NCI-H187 treated with DMSO at 0.1 percent for 48 hours (cell line): ENCODE measurements at regions not wholly inside any gene's neighbourhood (a gene's known extent, or its start where the extent isn't known, plus 50 kb on each side); places are given as distances from the start of the nearest gene placed in this dataset.

Experiments
- DNase-seq: peaks from one replicate; lab custom pipeline; 2025; lab: John Stamatoyannopoulos, UW

DNA sequence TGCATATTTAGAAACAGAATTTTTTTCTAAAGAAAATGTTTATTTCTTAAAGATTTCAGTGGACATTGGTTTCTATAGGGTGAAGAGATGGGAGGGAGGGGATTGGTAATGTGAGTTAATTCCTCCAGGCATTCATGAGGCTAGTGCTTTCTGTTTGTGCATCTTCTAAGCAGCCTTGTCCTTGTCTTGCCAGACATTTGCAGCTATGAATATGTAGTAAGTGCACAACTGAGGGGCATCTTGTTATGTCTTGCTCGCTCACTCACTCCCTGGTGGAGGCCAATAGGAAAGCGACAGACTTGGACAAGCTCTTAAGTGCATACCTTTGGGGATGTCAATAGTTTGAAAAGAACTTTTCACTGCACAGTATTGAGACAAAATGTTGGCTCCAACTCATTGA is 92.5 kb upstream of the ATP10A start:
- DNase-seq: no peak

DNA sequence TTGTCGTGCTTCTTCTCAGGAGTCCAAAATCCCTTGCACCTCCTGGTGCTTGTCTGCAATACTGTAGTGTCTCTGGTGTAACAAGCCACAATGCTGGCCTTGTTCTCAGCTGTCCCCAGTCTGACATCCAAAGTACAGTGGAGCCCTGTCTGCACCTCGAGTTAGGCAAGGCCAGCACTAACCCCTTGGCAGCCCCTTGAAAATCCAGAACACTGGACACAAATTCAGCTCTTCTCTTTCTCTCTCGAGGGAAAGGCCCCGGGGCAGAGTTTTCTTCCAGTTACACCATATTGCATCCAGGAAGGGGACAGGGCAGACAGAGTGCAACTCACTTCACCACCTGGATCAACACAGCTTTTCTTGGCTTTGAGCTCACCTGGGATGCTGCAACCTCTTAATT is 91.3 kb upstream of the ATP10A start:
- DNase-seq: no peak

DNA sequence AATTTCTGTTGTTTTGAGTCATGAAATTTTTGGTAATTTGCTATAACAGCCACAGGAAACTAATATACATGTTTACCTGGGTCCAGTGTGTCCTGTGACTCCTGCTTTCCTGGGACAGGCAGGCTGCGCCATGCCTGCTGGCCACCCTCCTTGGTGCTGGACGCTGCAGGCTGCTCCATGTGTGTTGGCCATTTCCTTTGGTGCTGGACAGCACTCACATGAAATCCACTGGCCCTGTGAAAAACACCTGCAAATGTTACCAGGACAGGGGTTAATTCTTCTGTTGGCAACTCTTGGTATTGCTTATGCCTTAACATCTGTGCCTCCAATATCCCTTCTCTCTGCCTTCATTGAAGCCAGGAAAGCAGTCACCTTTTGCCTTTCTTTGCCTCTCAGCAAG is 86.9 kb upstream of the ATP10A start:
- no peak for DNase-seq

DNA sequence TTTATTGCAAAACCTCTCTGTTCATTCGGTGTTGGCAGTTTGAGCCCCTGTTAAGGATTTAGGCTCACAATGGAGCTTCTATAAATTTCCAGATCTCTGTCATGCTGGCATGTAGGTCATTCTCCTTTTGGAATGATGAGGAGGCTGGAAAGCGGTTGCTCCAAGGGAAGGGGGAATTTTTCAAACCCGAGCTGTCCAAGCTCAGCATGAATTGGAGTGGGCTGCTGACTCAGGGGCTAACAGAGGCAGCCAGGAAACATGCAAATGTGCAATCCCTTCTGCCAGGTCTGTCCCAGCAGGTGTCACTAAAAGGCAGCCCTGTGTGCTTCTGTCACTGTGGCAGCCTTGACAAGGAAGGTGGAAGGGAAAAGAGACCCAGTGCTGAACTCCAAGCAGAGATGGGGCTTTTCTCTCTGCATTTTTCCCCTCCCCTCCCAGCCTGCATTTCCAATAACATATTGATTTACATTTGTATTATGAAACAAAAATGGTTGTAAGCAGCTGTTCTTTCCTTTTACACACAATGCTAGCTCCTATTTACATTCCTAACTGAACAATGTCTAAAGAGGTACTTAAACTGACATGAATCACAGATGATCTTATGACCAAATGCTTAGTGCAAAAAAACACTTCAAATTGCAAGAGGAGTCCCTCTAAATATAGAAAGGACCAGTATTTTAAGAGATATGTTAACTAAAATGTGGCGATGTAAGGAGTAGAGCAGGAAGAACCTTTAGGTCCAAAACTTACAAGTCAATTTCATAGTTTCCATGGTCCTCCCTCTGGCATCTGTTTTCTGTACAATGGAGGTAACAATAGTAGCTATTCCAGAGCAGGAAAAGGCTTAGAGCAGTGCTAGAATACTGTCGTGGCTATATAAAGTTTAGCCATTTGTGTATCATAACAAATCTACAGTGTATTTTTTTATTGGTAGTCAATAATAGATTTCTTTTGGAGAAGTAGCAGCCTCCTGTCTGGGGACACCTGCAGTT is 84.5 kb upstream of the ATP10A start:
- DNase-seq: no peak

DNA sequence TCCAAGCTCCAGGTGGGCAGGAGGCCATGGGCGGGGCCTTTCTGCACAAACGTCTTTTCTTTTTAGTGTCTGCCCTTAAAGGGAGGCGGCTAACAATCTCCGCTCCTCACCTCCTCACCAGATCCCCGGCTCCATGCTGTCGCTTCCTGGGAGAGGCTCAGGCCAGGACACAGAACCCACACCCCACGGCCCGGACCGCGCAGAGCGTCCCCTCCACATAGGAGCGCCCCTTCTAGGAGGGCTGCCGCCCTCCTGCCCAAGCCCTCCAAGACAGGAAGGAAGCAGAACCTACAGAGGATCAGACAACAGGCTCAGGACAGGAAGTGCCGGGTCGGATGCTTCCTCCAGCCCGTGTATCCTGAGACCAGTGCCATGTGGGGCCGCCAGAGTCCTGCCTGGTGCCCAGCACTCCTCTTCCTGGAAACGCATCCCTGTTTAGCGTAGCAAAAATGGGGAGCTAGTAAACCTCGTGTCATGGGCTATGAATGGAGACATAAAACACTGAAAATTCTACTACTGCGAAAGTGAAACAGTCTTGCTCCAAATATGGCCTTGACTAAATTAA is 83.2 kb upstream of the ATP10A start:
- DNase-seq: no peak

DNA sequence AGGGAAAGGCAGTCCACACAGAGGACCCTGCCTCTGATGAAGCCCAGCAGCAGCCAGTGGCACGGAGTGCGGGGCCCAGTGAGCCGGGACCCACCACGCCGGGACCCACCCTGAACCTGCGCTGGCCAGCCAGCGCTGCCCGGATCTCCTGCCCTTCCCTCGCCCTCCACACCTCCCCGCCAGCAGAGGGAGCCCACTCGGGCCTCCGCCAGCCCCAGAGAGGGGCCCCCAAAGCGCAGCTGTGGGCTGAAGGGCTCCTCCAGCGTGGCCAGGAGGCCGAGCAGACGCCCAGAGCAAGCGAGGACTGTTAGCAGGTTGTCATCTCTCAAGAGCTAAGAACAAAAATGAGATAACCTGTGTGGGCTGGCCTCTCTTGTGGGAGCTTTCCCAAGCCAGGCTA is 81.3 kb upstream of the ATP10A start:
- no peak for DNase-seq

DNA sequence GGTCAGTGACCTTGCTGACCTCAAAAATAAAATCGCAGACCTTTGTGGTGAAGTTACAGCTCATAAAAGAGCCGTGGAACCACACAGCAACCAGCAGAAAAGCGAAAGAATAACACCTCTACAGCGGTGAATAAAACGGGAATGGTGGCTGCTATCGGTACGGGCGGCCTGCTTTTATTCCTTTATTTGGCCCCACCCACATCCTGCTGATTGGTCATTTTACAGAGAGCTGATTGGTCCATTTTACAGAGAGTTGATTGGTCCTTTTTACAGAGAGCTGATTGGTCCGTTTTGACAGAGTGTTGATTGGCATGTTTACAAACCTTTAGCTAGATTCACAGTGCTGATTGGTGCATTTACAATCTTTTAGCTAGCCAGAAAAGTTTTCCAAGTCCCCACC is 80.7 kb upstream of the ATP10A start:
- no peak for DNase-seq

DNA sequence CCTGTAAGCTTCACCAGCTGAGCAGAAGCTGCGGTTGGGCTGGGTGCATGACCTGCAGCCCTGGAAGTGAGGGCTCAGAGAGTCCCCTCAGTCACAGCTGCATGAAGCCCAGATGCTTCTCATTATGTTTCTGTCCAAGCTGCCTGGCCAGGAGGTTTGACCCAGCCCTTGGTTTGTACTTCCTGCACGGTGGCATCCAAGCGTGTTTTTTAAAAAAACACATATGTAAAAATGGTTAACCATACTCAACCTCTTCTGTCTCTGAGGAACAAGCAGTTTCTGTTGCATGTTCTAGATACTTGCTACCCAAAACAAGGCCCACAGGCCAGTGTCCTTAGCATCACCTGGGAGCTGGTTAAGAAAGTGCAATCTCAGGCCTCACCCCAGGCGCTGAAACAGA is 76.0 kb upstream of the ATP10A start:
- DNase-seq: no peak

DNA sequence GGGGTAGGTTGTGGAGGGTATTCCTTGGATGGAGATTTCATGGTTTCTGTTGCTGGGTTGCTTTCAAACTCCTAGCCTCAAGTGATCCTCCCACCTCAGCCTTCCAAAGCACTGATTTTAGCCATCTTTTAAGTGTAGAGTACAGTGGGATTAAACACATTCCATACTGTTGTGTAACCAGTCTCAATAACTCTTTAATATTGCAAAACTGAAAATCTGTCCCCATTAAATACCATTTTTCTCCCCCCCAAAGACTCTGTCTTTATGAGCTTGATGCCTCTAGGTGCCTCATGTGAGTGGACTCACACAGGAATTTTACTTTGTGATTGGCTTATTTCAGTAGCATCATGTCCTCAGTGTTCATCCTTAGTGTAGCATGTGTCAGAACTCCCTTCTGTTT is 74.7 kb upstream of the ATP10A start:
- DNase-seq: no peak

DNA sequence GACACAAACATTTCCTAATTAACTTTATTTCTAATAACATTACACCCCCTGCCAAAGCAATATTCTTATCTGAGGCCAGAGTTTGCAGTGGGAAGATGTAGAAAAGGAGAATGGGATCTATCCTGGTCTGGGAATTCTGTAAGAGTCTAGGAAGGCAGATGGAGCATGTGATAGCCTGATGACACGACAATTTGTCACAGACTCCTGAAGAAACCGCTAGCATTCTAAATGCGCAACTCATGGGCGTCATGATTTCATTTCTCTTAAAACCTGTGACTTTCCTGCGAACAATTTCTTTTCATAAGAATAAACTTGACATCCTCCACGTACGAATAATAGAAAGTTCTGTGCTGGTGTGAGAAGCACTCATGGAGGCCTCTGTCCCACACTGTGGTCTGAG is 72.9 kb upstream of the ATP10A start:
- DNase-seq: no peak

DNA sequence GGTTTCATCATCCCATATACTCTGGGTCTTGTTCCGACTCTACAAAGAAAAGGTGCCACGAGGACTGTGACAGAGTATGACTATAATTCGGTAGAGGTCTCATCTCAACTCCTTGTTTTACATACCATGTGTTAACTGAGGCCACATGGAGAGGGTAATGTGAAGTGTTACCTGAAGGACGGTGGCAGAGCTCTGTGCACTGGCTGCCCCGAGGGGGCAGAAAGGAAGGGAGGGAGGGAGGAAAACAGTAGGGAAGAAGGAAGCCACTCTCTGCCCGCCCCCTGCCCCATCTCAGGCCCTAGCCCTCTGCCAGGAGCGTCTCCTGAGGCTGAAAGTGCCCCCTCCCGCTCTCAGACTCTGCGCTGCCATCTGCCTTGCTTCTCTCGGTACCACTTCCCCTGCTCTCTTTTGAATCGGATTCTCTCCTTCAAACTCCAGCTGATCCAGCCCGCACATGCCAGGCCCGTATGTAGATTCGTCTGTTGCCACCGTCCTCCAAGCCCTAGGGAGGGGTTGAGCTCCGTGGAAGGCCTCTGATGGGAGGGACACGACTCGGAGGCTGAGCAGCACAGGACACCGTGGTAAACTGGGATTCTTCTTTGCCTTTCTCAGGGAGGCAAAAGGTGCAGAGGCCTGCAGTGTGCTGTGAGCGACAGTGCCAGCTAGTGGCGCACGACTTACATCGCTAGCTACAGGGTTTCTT is 70.5 kb upstream of the ATP10A start:
- DNase-seq: no peak

DNA sequence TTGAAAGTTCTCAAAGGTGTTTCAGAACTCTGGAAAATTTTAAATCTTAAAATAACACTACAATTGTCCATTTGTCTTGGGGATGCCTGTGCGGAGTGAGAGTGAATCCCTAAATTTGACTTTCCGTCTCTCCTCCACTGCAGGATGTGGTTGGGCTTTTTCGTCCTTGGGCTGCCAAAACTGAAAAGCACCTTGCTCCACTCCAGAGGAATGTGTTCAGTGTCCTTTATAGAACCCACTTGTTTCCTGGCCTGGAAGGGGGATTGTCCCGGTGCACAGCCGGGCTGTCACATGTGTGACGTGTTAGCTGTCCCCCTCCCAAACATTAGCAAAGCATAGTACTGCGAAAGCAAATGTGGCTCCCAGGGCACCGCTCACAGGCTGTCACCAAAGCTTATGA is 69.6 kb upstream of the ATP10A start:
- no peak for DNase-seq

DNA sequence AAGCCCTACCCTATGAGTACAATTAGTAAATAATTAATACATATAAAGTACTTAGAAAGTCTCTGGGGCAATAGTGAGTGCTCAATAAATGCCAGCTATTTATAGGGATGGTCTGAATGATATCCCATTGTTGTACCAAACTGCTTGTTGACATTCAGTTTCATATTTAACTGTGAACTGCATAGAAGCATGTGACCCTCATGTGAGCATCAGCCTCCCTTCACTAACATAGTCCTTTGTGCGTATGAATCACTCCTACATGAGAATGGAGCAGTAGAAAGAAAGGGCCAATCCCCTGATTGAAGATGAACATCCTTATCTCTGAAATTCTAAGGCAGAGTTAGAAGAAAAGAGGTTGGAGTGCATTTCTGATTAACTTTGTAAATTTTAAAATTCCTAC is 68.7 kb upstream of the ATP10A start:
- DNase-seq: no peak

DNA sequence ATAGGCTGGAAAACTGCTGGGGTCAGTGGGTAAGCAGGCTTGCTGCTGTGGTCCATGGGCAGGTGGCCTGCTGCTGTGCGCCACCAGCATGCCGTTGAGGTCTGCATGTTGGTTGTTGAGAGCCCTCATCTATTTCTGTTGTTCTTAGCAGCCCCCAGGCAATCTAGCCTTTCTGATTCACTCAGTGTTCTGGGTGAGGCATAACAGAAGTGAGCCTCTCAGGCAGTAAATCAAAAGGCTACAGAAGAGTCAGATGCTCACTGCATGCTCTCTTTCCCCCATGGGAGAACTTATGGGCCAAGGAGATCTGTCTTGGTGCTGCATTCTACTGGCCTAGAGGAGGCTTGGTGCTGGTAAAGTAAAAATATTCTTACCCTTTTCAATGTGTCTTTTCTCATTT is 67.8 kb upstream of the ATP10A start:
- no peak for DNase-seq
